ENCODE measurements at regions not wholly inside any gene's neighbourhood (a gene's known extent, or its start where the extent isn't known, plus 50 kb on each side); places are given as distances from the start of the nearest gene placed in this dataset.

DNA sequence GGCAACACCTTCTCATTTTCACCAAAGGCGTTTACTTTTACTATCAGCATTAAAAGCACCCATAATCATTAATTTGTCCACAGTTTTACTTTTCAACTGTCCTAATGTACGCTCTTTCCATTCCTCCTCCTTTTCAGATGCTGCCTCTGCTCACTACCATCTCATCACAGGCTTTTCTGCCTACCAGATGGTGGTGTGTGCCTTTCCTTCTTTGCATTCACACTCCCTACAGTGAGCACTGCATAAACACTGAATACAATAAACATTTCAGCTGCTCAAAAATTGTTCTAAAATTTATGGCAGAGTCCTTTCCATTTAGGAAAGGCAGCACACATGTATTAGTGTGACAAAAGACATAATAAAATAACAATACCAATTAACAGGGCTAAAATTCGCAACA, 435.7 kb downstream of the GXYLT1 start:
- TF ChIP-seq, protein P1, sequence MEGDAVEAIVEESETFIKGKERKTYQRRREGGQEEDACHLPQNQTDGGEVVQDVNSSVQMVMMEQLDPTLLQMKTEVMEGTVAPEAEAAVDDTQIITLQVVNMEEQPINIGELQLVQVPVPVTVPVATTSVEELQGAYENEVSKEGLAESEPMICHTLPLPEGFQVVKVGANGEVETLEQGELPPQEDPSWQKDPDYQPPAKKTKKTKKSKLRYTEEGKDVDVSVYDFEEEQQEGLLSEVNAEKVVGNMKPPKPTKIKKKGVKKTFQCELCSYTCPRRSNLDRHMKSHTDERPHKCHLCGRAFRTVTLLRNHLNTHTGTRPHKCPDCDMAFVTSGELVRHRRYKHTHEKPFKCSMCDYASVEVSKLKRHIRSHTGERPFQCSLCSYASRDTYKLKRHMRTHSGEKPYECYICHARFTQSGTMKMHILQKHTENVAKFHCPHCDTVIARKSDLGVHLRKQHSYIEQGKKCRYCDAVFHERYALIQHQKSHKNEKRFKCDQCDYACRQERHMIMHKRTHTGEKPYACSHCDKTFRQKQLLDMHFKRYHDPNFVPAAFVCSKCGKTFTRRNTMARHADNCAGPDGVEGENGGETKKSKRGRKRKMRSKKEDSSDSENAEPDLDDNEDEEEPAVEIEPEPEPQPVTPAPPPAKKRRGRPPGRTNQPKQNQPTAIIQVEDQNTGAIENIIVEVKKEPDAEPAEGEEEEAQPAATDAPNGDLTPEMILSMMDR (IDR thresholded peaks at IDR 0.05): no peak
- TF ChIP-seq NR1H2 (CRISPR knock-in tag; IDR thresholded peaks at IDR 0.05): no peak
- no peak for TF ChIP-seq NFYB (CRISPR knock-in tag; conservative IDR thresholded peaks at IDR 0.05; ENCODE audit: low read depth)
- no peak for TF ChIP-seq RELA (CRISPR knock-in tag; IDR thresholded peaks at IDR 0.05; ENCODE audit: borderline replicate concordance)
- TF ChIP-seq, protein P2, sequence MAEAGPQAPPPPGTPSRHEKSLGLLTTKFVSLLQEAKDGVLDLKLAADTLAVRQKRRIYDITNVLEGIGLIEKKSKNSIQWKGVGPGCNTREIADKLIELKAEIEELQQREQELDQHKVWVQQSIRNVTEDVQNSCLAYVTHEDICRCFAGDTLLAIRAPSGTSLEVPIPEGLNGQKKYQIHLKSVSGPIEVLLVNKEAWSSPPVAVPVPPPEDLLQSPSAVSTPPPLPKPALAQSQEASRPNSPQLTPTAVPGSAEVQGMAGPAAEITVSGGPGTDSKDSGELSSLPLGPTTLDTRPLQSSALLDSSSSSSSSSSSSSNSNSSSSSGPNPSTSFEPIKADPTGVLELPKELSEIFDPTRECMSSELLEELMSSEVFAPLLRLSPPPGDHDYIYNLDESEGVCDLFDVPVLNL (CRISPR knock-in tag; IDR thresholded peaks at IDR 0.05; ENCODE audit: borderline replicate concordance, low read depth): no peak
- TF ChIP-seq JUN (CRISPR knock-in tag; IDR thresholded peaks at IDR 0.05): no peak
- no peak for TF ChIP-seq ZNF138 (CRISPR knock-in tag; conservative IDR thresholded peaks at IDR 0.05)
- no peak for TF ChIP-seq ZNF232 (CRISPR knock-in tag; IDR thresholded peaks at IDR 0.05)
- TF ChIP-seq TCF7 (CRISPR knock-in tag; IDR thresholded peaks at IDR 0.05; ENCODE audit: low read depth): no peak
- TF ChIP-seq ZBTB21 (CRISPR knock-in tag; IDR thresholded peaks at IDR 0.05; ENCODE audit: borderline replicate concordance): no peak
- TF ChIP-seq, protein P3, sequence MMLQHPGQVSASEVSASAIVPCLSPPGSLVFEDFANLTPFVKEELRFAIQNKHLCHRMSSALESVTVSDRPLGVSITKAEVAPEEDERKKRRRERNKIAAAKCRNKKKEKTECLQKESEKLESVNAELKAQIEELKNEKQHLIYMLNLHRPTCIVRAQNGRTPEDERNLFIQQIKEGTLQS (CRISPR knock-in tag; conservative IDR thresholded peaks at IDR 0.05): no peak
- TF ChIP-seq, protein P4, sequence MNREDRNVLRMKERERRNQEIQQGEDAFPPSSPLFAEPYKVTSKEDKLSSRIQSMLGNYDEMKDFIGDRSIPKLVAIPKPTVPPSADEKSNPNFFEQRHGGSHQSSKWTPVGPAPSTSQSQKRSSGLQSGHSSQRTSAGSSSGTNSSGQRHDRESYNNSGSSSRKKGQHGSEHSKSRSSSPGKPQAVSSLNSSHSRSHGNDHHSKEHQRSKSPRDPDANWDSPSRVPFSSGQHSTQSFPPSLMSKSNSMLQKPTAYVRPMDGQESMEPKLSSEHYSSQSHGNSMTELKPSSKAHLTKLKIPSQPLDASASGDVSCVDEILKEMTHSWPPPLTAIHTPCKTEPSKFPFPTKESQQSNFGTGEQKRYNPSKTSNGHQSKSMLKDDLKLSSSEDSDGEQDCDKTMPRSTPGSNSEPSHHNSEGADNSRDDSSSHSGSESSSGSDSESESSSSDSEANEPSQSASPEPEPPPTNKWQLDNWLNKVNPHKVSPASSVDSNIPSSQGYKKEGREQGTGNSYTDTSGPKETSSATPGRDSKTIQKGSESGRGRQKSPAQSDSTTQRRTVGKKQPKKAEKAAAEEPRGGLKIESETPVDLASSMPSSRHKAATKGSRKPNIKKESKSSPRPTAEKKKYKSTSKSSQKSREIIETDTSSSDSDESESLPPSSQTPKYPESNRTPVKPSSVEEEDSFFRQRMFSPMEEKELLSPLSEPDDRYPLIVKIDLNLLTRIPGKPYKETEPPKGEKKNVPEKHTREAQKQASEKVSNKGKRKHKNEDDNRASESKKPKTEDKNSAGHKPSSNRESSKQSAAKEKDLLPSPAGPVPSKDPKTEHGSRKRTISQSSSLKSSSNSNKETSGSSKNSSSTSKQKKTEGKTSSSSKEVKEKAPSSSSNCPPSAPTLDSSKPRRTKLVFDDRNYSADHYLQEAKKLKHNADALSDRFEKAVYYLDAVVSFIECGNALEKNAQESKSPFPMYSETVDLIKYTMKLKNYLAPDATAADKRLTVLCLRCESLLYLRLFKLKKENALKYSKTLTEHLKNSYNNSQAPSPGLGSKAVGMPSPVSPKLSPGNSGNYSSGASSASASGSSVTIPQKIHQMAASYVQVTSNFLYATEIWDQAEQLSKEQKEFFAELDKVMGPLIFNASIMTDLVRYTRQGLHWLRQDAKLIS (CRISPR knock-in tag; IDR thresholded peaks at IDR 0.05; ENCODE audit: borderline replicate concordance): no peak
- TF ChIP-seq, protein P5, sequence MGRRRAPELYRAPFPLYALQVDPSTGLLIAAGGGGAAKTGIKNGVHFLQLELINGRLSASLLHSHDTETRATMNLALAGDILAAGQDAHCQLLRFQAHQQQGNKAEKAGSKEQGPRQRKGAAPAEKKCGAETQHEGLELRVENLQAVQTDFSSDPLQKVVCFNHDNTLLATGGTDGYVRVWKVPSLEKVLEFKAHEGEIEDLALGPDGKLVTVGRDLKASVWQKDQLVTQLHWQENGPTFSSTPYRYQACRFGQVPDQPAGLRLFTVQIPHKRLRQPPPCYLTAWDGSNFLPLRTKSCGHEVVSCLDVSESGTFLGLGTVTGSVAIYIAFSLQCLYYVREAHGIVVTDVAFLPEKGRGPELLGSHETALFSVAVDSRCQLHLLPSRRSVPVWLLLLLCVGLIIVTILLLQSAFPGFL (CRISPR knock-in tag; IDR thresholded peaks at IDR 0.05; ENCODE audit: borderline replicate concordance): no peak
- TF ChIP-seq FOXK1 (CRISPR knock-in tag; IDR thresholded peaks at IDR 0.05): no peak

Data from WTC11 (cell line).